GM23248 (cell line): ENCODE measurements at regions not wholly inside any gene's neighbourhood (a gene's known extent, or its start where the extent isn't known, plus 50 kb on each side); places are given as distances from the start of the nearest gene placed in this dataset.

Experiments used
- EZH2 ChIP-seq: fragments of 200-600 bp; sonication (generic); IDR thresholded peaks from 2 replicates; pipeline ENCODE4 v1.6.1; 2018; ENCODE audit warnings: antibody characterized with exemption, mild to moderate bottlenecking; ENCODE audit not compliant: insufficient read depth, poor library complexity, severe bottlenecking
- EZH2phosphoT487 ChIP-seq: fragments of 200-600 bp; sonication (generic); IDR thresholded peaks from 2 replicates; pipeline ENCODE4 v1.6.1; 2018; ENCODE audit warnings: antibody characterized with exemption, moderate library complexity, mild to moderate bottlenecking, low read depth; ENCODE audit not compliant: insufficient read depth

- TF ChIP-seq EZH2phosphoT487 (no peak), EZH2 (no peak)
These were observed 268.6 kb downstream of the CDH10 start for GRCh38 chr5:24376210-24376609.
